ENCODE measurements at regions not wholly inside any gene's neighbourhood (a gene's known extent, or its start where the extent isn't known, plus 50 kb on each side); places are given as distances from the start of the nearest gene placed in this dataset.

DNA sequence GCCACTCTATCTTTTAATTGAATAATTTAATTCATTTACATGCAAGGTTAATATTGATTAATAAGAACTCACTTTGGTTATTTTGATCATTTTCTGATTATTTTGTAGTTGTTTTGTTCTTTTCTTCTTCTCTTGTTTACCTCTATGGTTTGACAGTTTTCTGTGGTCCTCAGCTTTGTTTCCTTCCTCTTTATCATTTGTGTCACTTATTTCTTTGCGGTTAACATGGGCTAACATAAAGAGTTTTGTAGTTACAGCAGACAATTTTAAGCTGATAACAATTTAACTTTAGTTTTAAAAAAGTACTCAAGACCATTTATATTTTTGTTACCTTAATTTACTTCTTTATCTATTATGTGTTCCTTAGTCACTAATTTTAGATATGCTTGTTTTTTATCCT, 1032.8 kb upstream of the RAG2 start:
- no peak for DNase-seq (ENCODE audit: low read depth in 2 of 2)

DNA sequence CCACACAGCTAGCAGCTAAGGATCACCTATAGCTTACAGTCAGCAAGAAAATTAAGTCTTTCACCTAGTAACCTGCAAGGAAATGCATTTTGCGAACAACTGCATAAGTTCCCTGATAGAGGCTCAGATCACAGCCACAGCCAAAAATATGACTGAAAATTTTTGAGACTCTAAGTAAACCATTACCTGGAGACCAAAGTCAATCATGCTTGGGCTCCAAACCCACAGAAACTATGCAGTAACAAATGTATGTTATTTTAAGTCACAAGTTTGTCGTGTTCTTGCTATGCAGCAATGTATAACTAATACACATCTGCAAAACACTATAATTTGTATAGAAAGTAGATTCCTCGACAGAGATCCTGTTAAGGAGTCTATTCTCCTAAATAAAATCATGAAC, 1025.7 kb upstream of the RAG2 start:
- DNase-seq (ENCODE audit: low read depth in 2 of 2): no peak

GRCh38 chr11:37621662-37622061, 1023.6 kb upstream of the RAG2 start:
- no peak for DNase-seq (ENCODE audit: low read depth in 2 of 2)

GRCh38 chr11:37616291-37616690, 1018.3 kb upstream of the RAG2 start:
- no peak for DNase-seq (ENCODE audit: low read depth in 2 of 2)

DNA sequence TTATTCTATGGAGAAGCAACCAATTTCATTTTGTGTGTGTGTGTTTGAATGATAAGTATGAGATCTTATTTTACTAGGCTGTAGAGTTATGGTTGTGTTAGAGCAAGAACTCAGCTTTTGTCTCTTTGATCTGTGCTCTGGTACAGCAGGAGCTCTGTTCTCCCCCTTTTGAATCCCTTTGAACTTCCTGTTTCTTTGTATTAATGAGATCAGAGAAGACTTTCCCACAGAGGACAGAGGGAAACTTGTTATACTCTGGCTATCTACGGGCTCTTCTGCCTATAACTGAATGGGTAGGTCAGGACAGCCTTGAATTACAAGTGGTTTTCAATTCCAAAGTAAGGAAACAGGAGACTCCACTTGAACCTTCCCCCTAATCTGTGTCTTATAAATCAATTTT, 1015.0 kb upstream of the RAG2 start:
- no peak for DNase-seq (ENCODE audit: low read depth in 2 of 2)

GRCh38 chr11:37612146-37612545, 1014.1 kb upstream of the RAG2 start:
- DNase-seq (ENCODE audit: low read depth in 2 of 2): no peak

DNA sequence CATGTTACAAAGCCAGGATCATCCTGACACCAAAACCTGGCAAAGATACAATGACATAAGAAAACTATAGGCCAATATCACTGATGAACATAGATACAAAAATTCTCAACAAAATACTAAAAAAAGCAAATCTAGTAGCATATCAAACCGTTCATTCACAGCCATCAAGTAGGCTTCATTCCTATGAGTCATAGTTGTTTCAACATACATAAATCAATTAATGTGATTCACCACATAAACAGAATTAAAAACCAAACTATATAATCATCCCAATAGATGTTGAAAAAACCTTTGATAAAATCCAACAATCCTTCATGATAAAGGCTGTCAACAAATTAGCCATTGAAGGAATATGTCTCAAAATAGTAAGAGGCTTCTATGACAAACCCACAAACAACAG, 1007.2 kb upstream of the RAG2 start:
- no peak for DNase-seq (ENCODE audit: low read depth in 2 of 2)

DNA sequence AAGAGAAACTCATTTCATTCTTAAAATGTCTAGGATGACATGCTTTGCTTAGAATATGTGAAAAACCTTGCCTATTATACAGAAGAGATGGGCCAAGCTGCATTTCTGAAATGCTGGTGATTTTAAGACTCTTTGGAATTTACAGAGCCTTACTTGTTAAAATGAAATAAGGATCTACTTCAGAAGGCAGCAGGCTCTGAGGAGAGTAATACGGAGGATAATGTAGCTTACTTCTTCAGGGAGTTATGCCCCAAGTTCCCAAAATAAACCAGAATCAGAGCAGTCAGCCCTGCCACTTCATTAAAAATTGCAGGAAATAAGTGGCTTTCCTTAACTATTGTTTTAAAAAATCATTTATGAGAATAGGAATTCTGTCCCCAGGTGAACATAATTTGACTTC, 1000.3 kb upstream of the RAG2 start:
- DNase-seq (ENCODE audit: low read depth in 2 of 2): no peak

DNA sequence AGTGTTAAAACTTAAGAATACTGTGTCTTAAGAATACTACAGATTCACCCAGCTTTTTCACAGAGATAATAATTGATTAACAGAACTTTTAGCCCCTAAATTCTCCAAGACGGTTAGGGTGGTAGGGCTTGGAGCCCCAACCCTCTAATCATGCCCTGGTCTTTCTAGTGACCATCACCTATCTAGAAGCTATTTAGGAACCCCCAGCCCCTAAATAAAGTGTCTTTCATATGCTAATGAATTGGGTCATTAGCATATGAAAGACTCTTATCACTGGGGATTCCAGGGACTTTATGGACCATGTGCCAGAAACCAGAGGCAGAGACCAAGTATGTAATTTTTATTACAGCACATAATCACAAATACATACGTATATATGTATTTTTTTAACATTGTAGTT, 999.7 kb upstream of the RAG2 start:
- no peak for DNase-seq (ENCODE audit: low read depth in 2 of 2)

GRCh38 chr11:37595845-37596244, 997.8 kb upstream of the RAG2 start:
- no peak for DNase-seq (ENCODE audit: low read depth in 2 of 2)

DNA sequence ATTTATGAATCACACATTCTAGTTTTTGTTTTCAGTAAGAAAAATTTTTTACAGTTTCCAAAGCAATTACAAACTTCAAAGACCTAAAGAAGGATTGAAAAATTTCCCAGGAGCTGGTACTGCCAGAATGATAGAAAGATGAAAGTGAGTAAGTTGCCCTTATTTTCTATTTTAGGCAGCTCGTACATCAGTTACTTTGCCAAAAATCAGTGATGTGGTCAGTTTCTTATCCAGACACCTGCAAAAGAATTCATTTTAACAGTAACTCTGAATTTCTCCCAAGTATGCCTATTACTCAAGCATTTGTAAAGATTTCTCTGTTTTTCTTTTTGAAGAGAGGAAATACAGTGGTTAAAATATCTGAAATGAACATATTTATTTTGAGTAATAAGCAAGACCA, 976.3 kb upstream of the RAG2 start:
- no peak for DNase-seq (ENCODE audit: low read depth in 2 of 2)

GRCh38 chr11:37572491-37573171, 974.6 kb upstream of the RAG2 start:
- no peak for DNase-seq (ENCODE audit: low read depth in 2 of 2)

- no peak for DNase-seq (ENCODE audit: low read depth in 2 of 2)
These were observed 973.2 kb upstream of the RAG2 start for GRCh38 chr11:37571246-37571645.

- DNase-seq (ENCODE audit: low read depth in 2 of 2): no peak
These were observed 963.0 kb upstream of the RAG2 start for GRCh38 chr11:37560991-37561390.

DNA sequence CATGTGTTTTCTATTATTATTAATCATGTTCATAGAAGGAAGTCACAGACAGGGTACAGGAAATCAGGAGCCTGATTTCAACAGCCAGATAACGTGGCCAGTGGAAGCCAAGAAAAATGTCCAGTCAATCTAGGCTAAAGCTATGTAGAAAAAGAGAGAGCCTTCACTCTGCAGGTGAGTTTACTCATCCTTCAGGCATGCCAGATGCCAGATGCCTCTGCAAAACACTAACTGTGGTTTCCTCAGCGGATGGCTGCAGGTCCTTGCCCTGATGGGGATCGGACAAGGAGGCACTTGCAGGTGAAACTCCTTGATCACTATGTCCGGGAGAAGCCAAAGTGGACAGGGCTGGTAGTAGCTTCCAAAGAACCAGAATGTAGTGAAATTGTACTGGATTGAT, 962.3 kb upstream of the RAG2 start:
- DNase-seq (ENCODE audit: low read depth in 2 of 2): no peak

DNA sequence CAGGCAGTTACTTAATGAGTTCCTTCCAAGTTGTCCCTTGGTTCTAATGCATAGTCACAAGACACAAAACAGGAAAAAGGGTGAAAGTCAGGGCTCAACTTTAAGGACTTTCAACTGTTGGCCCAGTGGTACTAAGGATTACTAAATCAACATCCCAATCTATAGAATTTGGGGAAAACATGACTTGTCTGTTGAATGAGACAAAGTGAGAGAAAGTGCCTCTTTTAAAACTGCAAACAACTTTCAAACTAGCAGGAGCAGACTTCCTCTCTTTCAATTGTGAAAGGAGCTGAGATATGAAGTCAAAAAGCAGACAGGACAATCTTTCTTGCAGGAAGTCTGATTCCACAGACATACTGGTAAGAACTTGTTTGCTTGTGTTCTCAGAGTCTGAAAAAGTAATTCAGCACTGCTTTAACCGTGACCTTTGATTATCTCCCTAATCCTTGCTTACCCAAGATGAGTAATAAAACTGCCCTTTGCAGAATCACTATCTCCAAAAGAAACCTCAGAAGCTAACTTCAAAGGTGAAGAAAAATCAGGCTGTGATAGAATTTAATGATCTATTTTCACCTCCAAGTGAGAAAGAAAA, 960.7 kb upstream of the RAG2 start:
- DNase-seq (ENCODE audit: low read depth in 2 of 2): no peak

GRCh38 chr11:37557990-37558389, 960.0 kb upstream of the RAG2 start:
- no peak for DNase-seq (ENCODE audit: low read depth in 2 of 2)

DNA sequence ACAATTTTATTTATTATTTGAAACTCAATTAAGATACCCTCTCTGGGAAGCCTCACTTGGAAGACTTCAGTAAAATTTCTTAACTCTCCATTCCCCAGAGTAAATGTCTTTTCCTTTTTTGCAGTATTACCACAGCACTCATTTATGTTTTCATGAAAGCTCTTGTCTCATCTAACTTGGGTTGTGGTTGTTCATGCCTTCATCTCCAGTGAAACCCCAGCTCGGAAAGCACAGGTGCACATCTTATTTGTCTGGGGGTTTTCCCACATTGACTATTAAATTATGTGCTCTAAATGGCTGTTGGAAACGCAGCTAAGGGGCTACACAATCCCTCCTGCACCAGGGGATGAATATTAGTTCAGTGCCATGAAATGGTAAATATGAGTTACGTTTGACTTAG, 954.2 kb upstream of the RAG2 start:
- no peak for DNase-seq (ENCODE audit: low read depth in 2 of 2)

GRCh38 chr11:37544491-37544890, 946.5 kb upstream of the RAG2 start:
- no peak for DNase-seq (ENCODE audit: low read depth in 2 of 2)

GRCh38 chr11:37533830-37534229, 935.8 kb upstream of the RAG2 start:
- no peak for DNase-seq (ENCODE audit: low read depth in 2 of 2)

DNA sequence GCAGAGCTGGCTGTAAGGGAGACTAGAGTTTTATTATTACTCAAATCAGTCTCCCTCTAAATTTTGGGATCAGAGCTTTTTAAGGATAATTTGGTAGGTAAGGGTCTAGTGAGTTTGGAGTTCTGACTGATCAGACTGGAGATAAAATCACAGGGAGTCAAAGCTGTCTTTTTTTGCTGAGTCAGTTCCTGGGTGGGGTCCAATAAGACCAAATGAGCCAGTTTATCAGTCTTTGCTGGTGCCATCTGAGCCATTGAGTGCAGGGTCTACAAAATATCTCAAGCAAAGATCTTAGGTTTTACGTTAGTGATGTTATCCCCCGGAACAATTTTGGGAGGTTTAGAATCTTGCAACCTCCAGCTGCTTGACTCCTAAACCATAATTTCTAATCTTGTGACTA, 935.1 kb upstream of the RAG2 start:
- DNase-seq (ENCODE audit: low read depth in 2 of 2): no peak

GRCh38 chr11:37532271-37532670, 934.2 kb upstream of the RAG2 start:
- DNase-seq (ENCODE audit: low read depth in 2 of 2): no peak

DNA sequence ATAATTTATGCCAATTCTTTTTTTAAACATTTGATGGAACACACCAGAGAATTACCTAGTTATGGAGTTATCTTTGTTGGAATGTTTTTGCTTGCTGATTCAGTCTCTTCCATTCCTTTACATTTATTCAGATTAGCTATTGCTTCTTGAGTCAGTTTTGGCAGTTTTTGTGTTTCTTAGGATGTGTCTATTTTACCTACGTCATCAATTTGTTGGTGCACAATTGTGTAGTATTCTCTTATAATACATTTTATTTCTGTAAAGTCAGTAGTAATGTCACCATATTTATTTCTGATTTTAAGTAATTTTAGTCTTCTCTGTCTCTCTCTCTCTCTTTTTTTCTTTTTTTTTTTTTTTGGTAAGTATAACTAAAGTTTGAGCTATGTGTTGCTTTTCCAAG, 929.5 kb upstream of the RAG2 start:
- DNase-seq (ENCODE audit: low read depth in 2 of 2): no peak

GRCh38 chr11:37525336-37525735, 927.3 kb upstream of the RAG2 start:
- DNase-seq (ENCODE audit: low read depth in 2 of 2): no peak
